K562 (cell line): ENCODE measurements at regions not wholly inside any gene's neighbourhood (a gene's known extent, or its start where the extent isn't known, plus 50 kb on each side); places are given as distances from the start of the nearest gene placed in this dataset.
A peak's percentile ranks its signal among the peaks of the same experiment; 100 is the strongest.

ENCODE experiments used
- DDX20 ChIP-seq: fragments of 450-650 bp; IDR thresholded peaks from 2 replicates; pipeline ENCODE4 v1.6.1; 2016; ENCODE audit warnings: missing genetic modification characterization, low read depth, mild to moderate bottlenecking, missing compliant biosample characterization, moderate library complexity
- DPF2 ChIP-seq: fragments of 450-650 bp; IDR thresholded peaks from 2 replicates; pipeline ENCODE4 v1.6.1; 2016
- EP400 ChIP-seq: fragments of 450-650 bp; IDR thresholded peaks from 2 replicates; pipeline ENCODE4 v1.6.1; 2017; ENCODE audit warnings: antibody characterized with exemption, mild to moderate bottlenecking, moderate library complexity
- HNRNPH1 ChIP-seq: fragments of 200-400 bp; formaldehyde crosslinking; optimal IDR thresholded peaks from 2 replicates; pipeline ENCODE3; 2017; ENCODE audit warnings: low read depth, mild to moderate bottlenecking, low read length, moderate library complexity
- NR2C1 ChIP-seq, 2 experiments: fragments of 450-650 bp; IDR thresholded peaks; 2 replicates each; pipeline ENCODE4 v1.6.1; 2017; ENCODE audit warnings: mild to moderate bottlenecking in 2 of 2, antibody characterized with exemption in 1 of 2, inconsistent platforms in 1 of 2, missing compliant biosample characterization in 1 of 2, missing genetic modification characterization in 1 of 2
- PTTG1 ChIP-seq: fragments of 450-650 bp; IDR thresholded peaks from 2 replicates; pipeline ENCODE4 v1.6.1; 2016; ENCODE audit warnings: low read depth, mild to moderate bottlenecking, missing genetic modification characterization, missing compliant biosample characterization
- RB1 ChIP-seq: fragments of 450-650 bp; IDR thresholded peaks from 2 replicates; pipeline ENCODE4 v1.6.1; 2017; ENCODE audit warnings: low read depth, mild to moderate bottlenecking
- SMAD1 ChIP-seq: fragments of 150-350 bp; IDR thresholded peaks from 2 replicates; pipeline ENCODE4 v1.6.1; 2014; ENCODE audit warnings: low read length, low read depth; ENCODE audit not compliant: partially characterized antibody
- ZNF274 ChIP-seq: IDR thresholded peaks from 2 replicates; pipeline ENCODE4 v1.6.1; 2011; ENCODE audit warnings: low read depth, mild to moderate bottlenecking, low read length, moderate library complexity, borderline replicate concordance
- TF ChIP-seq, protein P1 (sequence below), 2 experiments: IDR thresholded peaks; 2 replicates each; pipeline ENCODE4 v1.6.1; 2011; ENCODE audit warnings: borderline replicate concordance in 1 of 2, control low read depth in 1 of 2, low read depth in 1 of 2, low read length in 1 of 2, mild to moderate bottlenecking in 1 of 2, mixed read lengths in 1 of 2, moderate library complexity in 1 of 2; ENCODE audit not compliant: insufficient read depth in 1 of 2, insufficient read length in 1 of 2, poor library complexity in 1 of 2, severe bottlenecking in 1 of 2; ENCODE audit errors: extremely low read depth in 1 of 2
- TF ChIP-seq, protein P2 (sequence below): fragments of 450-650 bp; IDR thresholded peaks from 2 replicates; pipeline ENCODE4 v1.6.1; 2016; ENCODE audit warnings: mild to moderate bottlenecking
- TF ChIP-seq, protein P3 (sequence below): fragments of 450-650 bp; IDR thresholded peaks from 2 replicates; pipeline ENCODE4 v1.6.1; 2016; ENCODE audit warnings: low read depth

DNA sequence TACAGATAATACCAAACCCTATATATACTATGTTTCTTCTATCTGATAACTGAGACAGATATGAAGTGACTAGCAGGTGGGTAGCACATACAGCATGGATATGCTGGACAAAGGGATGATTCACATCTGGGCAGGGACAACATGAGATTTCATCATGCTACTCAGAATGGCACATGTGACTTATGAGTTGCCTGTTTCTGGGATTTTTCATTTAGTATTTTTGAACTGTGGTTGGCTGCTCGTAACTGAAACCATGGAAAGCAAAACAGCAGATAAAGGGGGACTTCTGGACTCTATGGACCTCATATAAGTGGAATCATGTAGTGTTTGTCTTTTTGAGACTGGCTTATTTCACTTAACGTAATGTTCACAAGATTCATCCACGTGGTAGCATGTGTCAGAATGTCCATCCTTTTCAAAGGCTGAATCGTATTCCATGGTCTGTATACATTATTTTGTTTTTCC, 883.0 kb downstream of the TBC1D22A start (continued):
- TF ChIP-seq, protein P1, sequence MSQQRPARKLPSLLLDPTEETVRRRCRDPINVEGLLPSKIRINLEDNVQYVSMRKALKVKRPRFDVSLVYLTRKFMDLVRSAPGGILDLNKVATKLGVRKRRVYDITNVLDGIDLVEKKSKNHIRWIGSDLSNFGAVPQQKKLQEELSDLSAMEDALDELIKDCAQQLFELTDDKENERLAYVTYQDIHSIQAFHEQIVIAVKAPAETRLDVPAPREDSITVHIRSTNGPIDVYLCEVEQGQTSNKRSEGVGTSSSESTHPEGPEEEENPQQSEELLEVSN (IDR thresholded peaks at IDR 0.05; ENCODE audit: borderline replicate concordance in 1 of 2, extremely low read depth in 1 of 2, insufficient read depth in 1 of 2, insufficient read length in 1 of 2, low read depth in 1 of 2, low read length in 1 of 2, poor library complexity in 1 of 2, severe bottlenecking in 1 of 2), result no peak
- TF ChIP-seq, protein P2, sequence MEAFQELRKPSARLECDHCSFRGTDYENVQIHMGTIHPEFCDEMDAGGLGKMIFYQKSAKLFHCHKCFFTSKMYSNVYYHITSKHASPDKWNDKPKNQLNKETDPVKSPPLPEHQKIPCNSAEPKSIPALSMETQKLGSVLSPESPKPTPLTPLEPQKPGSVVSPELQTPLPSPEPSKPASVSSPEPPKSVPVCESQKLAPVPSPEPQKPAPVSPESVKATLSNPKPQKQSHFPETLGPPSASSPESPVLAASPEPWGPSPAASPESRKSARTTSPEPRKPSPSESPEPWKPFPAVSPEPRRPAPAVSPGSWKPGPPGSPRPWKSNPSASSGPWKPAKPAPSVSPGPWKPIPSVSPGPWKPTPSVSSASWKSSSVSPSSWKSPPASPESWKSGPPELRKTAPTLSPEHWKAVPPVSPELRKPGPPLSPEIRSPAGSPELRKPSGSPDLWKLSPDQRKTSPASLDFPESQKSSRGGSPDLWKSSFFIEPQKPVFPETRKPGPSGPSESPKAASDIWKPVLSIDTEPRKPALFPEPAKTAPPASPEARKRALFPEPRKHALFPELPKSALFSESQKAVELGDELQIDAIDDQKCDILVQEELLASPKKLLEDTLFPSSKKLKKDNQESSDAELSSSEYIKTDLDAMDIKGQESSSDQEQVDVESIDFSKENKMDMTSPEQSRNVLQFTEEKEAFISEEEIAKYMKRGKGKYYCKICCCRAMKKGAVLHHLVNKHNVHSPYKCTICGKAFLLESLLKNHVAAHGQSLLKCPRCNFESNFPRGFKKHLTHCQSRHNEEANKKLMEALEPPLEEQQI, result no peak
- peak; percentile 79 for TF ChIP-seq DPF2
- TF ChIP-seq HNRNPH1, result no peak
- peak; percentile 77 for TF ChIP-seq EP400
- TF ChIP-seq, protein P3, sequence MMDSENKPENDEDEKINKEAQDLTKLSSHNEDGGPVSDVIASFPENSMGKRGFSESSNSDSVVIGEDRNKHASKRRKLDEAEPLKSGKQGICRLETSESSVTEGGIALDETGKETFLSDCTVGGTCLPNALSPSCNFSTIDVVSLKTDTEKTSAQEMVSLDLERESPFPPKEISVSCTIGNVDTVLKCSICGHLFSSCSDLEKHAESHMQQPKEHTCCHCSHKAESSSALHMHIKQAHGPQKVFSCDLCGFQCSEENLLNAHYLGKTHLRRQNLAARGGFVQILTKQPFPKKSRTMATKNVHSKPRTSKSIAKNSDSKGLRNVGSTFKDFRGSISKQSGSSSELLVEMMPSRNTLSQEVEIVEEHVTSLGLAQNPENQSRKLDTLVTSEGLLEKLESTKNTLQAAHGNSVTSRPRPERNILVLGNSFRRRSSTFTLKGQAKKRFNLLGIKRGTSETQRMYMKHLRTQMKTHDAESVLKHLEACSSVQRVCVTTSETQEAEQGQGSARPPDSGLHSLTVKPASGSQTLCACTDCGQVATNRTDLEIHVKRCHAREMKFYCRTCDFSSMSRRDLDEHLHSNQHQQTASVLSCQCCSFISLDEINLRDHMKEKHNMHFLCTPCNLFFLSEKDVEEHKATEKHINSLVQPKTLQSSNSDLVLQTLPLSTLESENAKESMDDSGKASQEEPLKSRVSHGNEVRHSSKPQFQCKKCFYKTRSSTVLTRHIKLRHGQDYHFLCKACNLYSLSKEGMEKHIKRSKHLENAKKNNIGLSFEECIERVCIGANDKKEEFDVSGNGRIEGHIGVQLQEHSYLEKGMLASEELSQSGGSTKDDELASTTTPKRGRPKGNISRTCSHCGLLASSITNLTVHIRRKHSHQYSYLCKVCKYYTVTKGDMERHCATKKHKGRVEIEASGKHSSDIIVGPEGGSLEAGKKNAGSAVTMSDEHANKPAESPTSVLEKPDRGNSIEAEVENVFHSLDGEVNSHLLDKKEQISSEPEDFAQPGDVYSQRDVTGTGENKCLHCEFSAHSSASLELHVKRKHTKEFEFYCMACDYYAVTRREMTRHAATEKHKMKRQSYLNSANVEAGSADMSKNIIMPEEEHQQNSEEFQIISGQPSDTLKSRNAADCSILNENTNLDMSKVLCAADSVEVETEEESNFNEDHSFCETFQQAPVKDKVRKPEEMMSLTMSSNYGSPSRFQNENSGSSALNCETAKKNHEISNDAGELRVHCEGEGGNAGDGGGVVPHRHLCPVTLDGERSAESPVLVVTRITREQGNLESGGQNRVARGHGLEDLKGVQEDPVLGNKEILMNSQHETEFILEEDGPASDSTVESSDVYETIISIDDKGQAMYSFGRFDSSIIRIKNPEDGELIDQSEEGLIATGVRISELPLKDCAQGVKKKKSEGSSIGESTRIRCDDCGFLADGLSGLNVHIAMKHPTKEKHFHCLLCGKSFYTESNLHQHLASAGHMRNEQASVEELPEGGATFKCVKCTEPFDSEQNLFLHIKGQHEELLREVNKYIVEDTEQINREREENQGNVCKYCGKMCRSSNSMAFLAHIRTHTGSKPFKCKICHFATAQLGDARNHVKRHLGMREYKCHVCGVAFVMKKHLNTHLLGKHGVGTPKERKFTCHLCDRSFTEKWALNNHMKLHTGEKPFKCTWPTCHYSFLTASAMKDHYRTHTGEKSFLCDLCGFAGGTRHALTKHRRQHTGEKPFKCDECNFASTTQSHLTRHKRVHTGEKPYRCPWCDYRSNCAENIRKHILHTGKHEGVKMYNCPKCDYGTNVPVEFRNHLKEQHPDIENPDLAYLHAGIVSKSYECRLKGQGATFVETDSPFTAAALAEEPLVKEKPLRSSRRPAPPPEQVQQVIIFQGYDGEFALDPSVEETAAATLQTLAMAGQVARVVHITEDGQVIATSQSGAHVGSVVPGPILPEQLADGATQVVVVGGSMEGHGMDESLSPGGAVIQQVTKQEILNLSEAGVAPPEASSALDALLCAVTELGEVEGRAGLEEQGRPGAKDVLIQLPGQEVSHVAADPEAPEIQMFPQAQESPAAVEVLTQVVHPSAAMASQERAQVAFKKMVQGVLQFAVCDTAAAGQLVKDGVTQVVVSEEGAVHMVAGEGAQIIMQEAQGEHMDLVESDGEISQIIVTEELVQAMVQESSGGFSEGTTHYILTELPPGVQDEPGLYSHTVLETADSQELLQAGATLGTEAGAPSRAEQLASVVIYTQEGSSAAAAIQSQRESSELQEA, result no peak
- TF ChIP-seq DDX20 (tag), result 0 out of 2 replicates have a peak, but pooled peaks have one; percentile 41
- TF ChIP-seq NR2C1 (IDR thresholded peaks at IDR 0.05), result no peak
- peak; percentile 39; the same call in 1 of the 2 replicates for TF ChIP-seq NR2C1 (tag; IDR thresholded peaks at IDR 0.05)
- TF ChIP-seq SMAD1, result no peak
- TF ChIP-seq ZNF274, result no peak
- TF ChIP-seq RB1, result no peak
- TF ChIP-seq PTTG1 (tag), result peak; percentile 24; the same call in 1 of the 2 replicates
